ENCODE measurements at regions not wholly inside any gene's neighbourhood (a gene's known extent, or its start where the extent isn't known, plus 50 kb on each side); places are given as distances from the start of the nearest gene placed in this dataset.
"Not testable (repeated sequence)": the region's sequence is repeated elsewhere in the genome, so short reads cannot be mapped to it uniquely, and the experiment has no call there.

DNA sequence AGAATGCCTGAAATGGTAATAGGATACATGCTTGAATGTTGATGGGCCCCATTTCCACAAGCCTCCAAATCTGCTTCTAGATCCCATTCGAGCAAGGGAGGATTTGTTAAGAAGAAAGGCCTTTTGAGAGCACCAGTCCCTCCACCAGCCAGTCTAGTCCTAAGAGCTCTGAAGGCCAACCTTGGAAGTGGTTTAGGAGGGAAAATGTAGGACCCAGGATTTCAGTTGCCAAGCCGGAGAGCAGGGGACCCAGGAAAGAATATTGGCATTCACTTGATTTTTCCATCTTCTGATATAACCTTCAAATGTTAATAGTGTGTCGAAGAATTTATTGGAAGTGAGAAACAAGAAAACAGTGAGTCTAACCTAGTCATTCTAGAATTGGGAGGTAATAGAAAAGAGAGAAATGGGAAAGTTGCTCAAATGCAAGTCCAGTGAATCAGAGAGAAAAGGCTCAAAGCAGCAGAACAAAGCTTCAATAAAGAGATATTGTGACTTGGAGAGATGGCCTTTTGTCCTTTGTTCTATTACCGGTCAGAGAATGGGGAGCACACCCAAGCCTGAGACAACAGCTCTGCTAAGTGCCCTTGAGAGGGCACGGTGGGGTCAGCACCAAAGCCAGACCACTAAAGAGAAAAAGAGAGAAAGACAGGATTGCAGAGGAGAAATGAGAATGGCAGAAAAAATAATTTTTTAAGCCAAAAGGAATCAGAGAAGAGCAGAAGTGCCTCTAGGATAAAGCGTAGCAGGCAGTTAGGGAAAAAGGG lies 130.0 kb downstream of the SPDYE17 start:
- TF ChIP-seq, protein P1, sequence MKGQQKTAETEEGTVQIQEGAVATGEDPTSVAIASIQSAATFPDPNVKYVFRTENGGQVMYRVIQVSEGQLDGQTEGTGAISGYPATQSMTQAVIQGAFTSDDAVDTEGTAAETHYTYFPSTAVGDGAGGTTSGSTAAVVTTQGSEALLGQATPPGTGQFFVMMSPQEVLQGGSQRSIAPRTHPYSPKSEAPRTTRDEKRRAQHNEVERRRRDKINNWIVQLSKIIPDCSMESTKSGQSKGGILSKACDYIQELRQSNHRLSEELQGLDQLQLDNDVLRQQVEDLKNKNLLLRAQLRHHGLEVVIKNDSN (CRISPR knock-in tag; IDR thresholded peaks at IDR 0.05) = not testable (repeated sequence)
- TF ChIP-seq, protein P2, sequence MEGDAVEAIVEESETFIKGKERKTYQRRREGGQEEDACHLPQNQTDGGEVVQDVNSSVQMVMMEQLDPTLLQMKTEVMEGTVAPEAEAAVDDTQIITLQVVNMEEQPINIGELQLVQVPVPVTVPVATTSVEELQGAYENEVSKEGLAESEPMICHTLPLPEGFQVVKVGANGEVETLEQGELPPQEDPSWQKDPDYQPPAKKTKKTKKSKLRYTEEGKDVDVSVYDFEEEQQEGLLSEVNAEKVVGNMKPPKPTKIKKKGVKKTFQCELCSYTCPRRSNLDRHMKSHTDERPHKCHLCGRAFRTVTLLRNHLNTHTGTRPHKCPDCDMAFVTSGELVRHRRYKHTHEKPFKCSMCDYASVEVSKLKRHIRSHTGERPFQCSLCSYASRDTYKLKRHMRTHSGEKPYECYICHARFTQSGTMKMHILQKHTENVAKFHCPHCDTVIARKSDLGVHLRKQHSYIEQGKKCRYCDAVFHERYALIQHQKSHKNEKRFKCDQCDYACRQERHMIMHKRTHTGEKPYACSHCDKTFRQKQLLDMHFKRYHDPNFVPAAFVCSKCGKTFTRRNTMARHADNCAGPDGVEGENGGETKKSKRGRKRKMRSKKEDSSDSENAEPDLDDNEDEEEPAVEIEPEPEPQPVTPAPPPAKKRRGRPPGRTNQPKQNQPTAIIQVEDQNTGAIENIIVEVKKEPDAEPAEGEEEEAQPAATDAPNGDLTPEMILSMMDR (IDR thresholded peaks at IDR 0.05) = not testable (repeated sequence)
- TF ChIP-seq CREB1 (CRISPR knock-in tag; IDR thresholded peaks at IDR 0.05); ATF1 (CRISPR knock-in tag; IDR thresholded peaks at IDR 0.05); RELA (CRISPR knock-in tag; IDR thresholded peaks at IDR 0.05; ENCODE audit: borderline replicate concordance); NFE2L1 (CRISPR knock-in tag; IDR thresholded peaks at IDR 0.05); CREM (CRISPR knock-in tag; IDR thresholded peaks at IDR 0.05); PRRX2 (CRISPR knock-in tag; IDR thresholded peaks at IDR 0.05); SMAD3 (CRISPR knock-in tag; IDR thresholded peaks at IDR 0.05; ENCODE audit: borderline replicate concordance): not testable (repeated sequence)
- TF ChIP-seq, protein P3, sequence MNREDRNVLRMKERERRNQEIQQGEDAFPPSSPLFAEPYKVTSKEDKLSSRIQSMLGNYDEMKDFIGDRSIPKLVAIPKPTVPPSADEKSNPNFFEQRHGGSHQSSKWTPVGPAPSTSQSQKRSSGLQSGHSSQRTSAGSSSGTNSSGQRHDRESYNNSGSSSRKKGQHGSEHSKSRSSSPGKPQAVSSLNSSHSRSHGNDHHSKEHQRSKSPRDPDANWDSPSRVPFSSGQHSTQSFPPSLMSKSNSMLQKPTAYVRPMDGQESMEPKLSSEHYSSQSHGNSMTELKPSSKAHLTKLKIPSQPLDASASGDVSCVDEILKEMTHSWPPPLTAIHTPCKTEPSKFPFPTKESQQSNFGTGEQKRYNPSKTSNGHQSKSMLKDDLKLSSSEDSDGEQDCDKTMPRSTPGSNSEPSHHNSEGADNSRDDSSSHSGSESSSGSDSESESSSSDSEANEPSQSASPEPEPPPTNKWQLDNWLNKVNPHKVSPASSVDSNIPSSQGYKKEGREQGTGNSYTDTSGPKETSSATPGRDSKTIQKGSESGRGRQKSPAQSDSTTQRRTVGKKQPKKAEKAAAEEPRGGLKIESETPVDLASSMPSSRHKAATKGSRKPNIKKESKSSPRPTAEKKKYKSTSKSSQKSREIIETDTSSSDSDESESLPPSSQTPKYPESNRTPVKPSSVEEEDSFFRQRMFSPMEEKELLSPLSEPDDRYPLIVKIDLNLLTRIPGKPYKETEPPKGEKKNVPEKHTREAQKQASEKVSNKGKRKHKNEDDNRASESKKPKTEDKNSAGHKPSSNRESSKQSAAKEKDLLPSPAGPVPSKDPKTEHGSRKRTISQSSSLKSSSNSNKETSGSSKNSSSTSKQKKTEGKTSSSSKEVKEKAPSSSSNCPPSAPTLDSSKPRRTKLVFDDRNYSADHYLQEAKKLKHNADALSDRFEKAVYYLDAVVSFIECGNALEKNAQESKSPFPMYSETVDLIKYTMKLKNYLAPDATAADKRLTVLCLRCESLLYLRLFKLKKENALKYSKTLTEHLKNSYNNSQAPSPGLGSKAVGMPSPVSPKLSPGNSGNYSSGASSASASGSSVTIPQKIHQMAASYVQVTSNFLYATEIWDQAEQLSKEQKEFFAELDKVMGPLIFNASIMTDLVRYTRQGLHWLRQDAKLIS (CRISPR knock-in tag; IDR thresholded peaks at IDR 0.05; ENCODE audit: borderline replicate concordance) = not testable (repeated sequence)
- TF ChIP-seq, protein P4, sequence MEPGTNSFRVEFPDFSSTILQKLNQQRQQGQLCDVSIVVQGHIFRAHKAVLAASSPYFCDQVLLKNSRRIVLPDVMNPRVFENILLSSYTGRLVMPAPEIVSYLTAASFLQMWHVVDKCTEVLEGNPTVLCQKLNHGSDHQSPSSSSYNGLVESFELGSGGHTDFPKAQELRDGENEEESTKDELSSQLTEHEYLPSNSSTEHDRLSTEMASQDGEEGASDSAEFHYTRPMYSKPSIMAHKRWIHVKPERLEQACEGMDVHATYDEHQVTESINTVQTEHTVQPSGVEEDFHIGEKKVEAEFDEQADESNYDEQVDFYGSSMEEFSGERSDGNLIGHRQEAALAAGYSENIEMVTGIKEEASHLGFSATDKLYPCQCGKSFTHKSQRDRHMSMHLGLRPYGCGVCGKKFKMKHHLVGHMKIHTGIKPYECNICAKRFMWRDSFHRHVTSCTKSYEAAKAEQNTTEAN (CRISPR knock-in tag; IDR thresholded peaks at IDR 0.05) = not testable (repeated sequence)
- TF ChIP-seq, protein P5, sequence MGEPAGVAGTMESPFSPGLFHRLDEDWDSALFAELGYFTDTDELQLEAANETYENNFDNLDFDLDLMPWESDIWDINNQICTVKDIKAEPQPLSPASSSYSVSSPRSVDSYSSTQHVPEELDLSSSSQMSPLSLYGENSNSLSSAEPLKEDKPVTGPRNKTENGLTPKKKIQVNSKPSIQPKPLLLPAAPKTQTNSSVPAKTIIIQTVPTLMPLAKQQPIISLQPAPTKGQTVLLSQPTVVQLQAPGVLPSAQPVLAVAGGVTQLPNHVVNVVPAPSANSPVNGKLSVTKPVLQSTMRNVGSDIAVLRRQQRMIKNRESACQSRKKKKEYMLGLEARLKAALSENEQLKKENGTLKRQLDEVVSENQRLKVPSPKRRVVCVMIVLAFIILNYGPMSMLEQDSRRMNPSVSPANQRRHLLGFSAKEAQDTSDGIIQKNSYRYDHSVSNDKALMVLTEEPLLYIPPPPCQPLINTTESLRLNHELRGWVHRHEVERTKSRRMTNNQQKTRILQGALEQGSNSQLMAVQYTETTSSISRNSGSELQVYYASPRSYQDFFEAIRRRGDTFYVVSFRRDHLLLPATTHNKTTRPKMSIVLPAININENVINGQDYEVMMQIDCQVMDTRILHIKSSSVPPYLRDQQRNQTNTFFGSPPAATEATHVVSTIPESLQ (CRISPR knock-in tag; IDR thresholded peaks at IDR 0.05) = not testable (repeated sequence)

Data from WTC11 (cell line).